Stimulated activated naive CD8-positive, alpha-beta T cell treated with anti-CD3 and anti-CD28 coated beads, Interleukin-15, Interleukin-2, amounts not matched to agents 100 U/mL and 50 U/mL, for 24 hours (primary cell): ENCODE measurements at regions not wholly inside any gene's neighbourhood (a gene's known extent, or its start where the extent isn't known, plus 50 kb on each side); places are given as distances from the start of the nearest gene placed in this dataset.
"Not testable (repeated sequence)": the region's sequence is repeated elsewhere in the genome, so short reads cannot be mapped to it uniquely, and the experiment has no call there.

Experiments used
- ATAC-seq: fragments of 150-1000 bp; cut with Tn5 transposase; one replicate; pipeline ENCODE4 v1.10.0; 2021
- DNase-seq: peaks from one replicate; pipeline ENCODE4 v3.0.0; 2021

GRCh38 chr18:22739789-22740188 lies 193.3 kb upstream of the RBBP8 start:
- DNase-seq (no peak), ATAC-seq (no peak)

DNA sequence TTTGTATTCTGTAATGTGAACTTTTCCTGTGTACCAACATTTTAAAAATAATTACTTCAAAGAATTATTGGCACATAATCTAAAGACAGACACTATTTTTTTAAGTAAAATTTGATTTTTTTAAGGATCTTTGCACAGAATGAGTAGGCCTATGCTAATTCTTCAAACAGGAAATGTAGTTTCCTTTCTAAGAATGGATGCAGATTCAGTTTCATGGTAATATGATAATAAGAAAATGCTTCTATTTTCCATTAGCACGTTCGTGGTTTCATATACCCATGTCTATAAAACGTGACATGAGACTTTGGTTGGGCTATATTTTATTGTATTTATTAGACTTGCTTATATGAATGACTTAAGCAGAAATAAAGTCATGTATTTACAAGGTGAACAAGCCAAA lies 191.8 kb upstream of the RBBP8 start:
- ATAC-seq, result no peak
- DNase-seq, result no peak

- ATAC-seq, result no peak
- DNase-seq, result no peak
Measured at GRCh38 chr18:22742409-22742808, 190.7 kb upstream of the RBBP8 start.

- no peak for DNase-seq
- no peak for ATAC-seq
Measured at GRCh38 chr18:22745966-22746365, 187.2 kb upstream of the RBBP8 start.

DNA sequence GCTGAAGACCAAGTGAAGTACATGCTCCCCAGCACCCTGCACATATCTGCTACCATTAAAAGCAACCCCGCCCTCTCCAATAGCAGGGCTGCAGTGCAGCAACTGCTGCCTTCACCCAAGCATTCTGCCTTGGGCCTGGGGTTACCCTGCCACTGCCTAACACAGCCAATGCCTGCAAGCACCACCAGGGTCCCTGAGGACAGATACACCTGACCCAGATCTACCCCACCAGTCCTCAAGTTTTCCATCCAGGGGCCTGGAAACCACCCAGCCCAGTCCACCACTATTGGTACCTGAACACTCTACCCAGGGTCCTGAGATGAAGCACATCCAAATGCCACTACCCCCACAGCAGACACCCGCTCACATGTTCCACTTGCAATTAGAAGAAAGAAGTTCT lies 181.1 kb upstream of the RBBP8 start:
- no peak for ATAC-seq

DNA sequence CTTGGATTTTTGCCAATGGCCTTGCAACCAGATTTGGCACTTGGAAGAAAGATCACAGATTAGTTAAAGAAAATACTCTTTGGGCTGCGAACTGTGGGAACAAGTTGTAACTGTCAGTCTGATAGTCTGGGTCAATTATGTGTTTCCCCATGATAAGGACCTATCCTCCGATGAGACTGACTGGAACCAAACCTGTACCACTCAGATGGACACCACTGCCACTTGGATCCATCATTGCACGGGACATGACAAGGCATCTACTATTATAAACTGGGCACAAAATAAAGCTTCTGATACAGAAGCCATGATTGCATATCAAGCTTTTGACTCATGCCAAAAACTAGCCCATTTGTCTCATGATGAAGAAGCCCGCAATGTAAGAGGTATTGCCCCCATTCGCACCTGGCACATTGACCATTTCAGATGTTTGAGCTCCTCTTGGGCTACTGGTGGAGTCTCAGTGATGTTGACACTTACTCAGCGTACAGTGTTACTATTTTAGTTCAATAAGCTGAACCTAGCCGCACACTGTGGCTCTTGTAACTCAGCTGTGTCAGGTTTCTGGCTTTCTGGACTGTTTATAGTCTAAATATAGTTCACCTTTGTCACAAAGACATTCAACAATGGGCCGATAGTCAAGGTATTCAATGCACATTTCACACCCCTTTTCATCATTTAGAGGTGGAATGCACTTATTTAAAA lies 179.8 kb upstream of the RBBP8 start:
- ATAC-seq (no peak), DNase-seq (no peak)

More for the DNA sequence above, 181.1 kb upstream of the RBBP8 start:
- DNase-seq, result no peak

- not testable (repeated sequence) for ATAC-seq
Measured at GRCh38 chr18:22764005-22764404, 169.1 kb upstream of the RBBP8 start.

DNA sequence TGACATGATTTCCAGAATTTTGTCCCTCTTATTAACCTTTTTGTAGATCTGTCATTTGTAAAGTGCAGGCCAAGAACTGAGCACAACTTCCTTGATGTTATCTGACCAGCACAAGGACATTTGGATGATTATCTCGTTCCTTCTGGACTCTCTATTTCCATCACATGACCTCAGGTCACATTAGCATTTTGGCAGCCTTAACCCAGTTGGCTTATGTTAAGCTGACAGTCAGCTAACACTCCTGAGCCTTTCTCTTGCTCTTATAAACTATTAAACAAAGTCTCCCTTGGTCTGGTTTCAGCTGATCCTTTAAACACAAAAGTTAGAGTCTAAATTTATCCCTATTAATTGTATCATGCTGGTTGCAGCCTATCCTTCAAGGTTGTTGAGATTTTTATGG lies 167.2 kb upstream of the RBBP8 start:
- no peak for DNase-seq
- ATAC-seq, result no peak

More at GRCh38 chr18:22764005-22764404, 169.1 kb upstream of the RBBP8 start:
- not testable (repeated sequence) for DNase-seq

DNA sequence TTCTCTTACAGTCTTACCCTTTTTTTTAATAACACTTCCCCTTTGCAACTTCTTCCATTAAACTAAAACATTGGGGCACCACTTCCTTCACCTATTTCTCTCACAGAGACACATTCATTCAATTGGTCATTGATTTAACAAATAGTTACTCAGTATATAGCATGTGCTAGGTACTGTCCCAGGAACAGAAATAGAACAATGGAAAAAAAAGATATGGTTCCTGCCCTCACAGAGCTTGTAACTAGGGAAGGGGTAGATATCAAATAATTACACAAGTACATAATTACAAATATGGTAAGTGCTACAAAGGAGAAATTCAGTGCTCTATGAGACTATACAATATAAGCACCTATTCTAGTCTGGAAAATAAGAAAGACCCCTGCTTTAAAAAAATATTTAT lies 165.5 kb upstream of the RBBP8 start:
- DNase-seq (no peak), ATAC-seq (no peak)

DNA sequence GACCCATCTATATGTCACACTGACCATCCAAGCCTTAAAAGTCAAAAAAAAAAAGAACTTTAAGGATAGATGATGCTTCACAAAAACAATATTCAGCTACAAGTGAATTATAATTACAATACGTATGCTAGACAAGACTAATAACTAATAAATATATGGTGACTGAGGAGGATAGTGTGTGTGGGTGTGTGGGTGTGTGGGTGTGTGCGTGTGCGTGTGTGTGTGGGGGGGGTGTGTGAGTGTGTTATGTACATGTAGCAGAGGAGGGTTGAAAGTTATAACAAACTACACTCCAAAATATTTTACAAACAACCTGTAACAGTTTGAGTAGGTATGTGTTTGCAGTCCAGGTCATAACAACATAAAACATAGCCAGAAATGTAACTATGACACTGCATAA lies 159.2 kb upstream of the RBBP8 start:
- DNase-seq, result no peak
- ATAC-seq, result no peak

GRCh38 chr18:22778996-22779395 lies 154.1 kb upstream of the RBBP8 start:
- no peak for ATAC-seq

GRCh38 chr18:22783245-22783644 lies 149.9 kb upstream of the RBBP8 start:
- DNase-seq, result no peak
- no peak for ATAC-seq

More at GRCh38 chr18:22778996-22779395, 154.1 kb upstream of the RBBP8 start:
- no peak for DNase-seq

DNA sequence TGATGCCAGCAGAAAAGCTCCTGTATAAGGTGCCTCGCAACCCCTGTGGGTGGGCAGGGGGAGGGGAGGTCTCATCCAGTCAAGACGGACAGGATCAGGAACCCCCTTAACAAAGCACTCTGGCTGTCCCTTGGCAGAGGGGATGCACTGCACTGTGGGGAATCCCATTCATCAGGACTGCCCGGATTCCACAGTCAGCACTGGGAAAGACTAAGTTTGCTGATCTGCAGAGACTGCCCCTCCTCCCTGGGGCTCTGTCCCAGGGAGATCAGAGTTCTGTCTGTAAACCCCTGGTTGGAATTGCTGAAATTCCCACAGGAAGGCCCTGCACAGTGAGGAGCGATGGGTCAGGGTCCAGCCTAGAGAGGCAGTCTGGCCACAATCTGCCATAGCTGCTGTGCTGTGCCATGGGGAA lies 149.5 kb upstream of the RBBP8 start:
- ATAC-seq, result no peak
- DNase-seq, result no peak

DNA sequence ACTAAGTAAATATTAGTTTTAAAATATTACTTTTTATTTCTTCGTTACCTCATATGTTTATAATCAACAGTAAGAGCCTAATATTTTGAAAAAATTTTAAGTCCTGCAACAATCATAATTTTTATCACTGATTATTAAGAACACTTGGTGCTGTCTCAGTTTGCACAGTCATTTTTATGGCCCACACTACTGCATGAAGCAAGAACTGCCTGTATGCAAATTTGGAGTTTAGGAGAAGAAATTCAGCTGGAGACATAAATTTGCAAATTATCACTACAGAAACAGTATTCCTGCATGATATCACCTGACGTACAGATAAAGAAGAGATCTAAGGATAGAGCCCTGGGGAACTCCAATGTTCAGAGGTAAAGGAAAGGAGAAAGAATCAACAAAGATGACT lies 144.1 kb upstream of the RBBP8 start:
- no peak for ATAC-seq
- no peak for DNase-seq

DNA sequence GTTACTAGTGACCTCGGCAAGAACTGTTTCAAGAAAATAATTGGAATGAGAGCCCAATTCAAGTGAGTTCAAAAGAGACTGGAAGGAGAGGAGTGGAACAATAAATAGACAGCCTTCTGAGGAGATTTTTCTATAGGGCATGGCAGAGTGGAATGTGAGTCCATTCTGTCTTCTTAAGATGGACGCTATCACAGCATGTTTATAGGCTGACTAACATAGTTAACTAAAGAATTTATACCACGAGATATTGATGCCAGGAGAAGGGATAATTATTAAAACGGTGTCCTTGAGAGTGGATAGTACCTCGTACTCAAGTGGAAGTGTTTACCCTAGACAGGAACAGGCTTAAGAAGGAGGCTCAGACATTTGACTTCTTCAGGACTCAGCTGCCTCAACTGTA lies 143.5 kb upstream of the RBBP8 start:
- no peak for ATAC-seq
- no peak for DNase-seq

DNA sequence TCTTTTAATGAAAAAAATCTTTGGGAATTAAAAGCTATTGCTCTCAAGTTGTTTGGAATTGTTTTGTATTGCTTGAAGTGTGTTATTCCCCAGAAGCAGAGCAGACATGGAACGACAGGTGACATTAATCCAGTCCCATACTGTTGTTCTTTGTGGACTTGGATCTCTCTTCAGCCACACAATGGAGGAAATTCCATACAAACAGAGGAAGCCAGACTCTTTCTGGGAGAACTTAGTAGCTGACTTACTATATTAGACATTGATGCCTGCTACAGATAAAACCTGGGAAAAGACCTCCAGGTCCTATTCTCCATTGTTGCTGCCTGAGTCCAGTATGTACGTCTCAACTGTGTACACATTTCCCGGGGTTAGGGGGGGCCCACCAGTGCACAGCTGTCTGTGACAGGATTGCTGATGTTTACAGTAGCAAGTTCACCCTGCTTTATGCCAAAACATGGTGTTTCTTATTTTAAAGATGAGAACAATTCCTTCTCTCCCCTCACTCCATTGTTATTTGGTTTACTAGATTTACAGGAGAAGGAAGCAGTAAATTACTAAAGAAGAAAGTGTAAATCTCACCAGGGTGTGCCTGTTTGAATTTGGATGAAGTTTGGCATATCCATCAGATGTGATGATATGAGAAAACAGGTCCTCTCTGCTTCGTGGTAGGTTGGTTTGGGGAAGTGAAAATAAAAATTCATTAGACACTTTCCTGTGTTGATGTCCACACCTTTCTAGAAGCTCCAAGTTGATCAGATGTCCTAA lies 142.4 kb upstream of the RBBP8 start:
- DNase-seq, result no peak
- ATAC-seq, result no peak

DNA sequence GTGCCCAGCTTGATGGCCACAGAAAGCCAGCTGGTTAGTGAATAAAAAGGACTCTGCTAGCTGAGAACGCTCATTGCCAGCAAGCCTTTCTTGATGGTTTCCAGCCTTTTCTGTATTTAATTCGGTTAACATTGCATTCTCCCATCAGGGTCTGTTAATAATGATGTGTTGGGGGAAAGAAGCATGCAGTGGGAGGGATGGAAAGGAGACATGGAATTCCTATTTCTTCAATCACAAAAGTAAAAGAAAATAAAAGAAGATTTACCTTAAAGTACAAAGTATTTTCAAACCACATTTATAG lies 141.9 kb upstream of the RBBP8 start:
- ATAC-seq (no peak), DNase-seq (no peak)

DNA sequence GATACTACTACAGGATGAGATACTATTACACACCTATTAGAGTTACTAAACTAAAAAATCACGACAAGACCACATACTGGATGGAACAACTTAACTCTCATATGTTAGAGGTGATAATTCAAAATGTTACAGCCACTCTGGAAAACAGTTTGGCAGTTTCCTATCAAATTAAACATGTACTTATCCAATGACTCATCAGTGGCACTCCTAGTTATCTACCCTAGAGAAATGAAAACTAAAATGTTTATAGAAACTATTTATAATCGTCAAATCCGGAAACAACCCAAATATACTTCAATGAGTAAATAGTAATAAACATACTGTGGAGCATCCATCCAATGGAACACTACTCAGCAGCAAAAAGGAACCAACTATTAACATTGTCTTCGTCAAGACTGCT lies 137.0 kb upstream of the RBBP8 start:
- DNase-seq (no peak), ATAC-seq (no peak)

- DNase-seq, result no peak
- no peak for ATAC-seq
Measured at GRCh38 chr18:22800551-22800951, 132.6 kb upstream of the RBBP8 start.

DNA sequence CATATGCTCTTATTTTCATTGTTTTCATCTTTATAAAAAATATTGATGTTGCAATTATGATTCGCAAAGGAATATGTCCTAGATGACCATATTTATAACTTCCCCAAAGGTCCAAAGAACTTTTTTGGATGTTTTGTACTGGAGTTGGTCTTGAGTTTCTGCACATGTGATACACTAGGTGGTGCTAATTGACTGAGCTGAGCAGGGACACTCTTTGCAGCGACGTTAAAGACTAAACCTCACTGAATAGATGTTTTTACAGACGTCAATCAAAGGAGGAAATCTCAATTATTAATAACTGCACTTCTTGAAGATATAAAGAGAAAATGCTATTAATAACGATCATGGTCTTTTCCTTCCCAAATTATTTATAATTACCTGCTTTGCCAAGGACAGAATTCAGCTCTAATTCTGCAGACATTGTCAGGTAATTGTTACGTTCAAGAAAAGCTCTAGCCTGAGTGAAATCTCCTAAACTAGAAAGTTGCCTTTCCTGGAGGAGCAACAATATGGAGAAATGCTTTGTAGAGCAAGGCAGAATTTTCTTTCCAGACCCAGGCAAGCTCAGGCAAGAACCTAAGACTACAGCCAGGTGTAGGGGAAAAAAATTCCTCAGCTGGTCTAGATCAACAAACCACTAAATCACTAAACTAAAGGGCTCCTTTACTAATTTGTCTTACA lies 119.3 kb upstream of the RBBP8 start:
- ATAC-seq (no peak), DNase-seq (no peak)

GRCh38 chr18:22814329-22814703 lies 118.8 kb upstream of the RBBP8 start:
- no peak for DNase-seq
- no peak for ATAC-seq

- no peak for DNase-seq
Measured at GRCh38 chr18:22816266-22817176, 116.6 kb upstream of the RBBP8 start.

More at GRCh38 chr18:22816266-22817176, 116.6 kb upstream of the RBBP8 start:
- ATAC-seq, result no peak
